ENCODE measurements at regions not wholly inside any gene's neighbourhood (a gene's known extent, or its start where the extent isn't known, plus 50 kb on each side); places are given as distances from the start of the nearest gene placed in this dataset.

DNA sequence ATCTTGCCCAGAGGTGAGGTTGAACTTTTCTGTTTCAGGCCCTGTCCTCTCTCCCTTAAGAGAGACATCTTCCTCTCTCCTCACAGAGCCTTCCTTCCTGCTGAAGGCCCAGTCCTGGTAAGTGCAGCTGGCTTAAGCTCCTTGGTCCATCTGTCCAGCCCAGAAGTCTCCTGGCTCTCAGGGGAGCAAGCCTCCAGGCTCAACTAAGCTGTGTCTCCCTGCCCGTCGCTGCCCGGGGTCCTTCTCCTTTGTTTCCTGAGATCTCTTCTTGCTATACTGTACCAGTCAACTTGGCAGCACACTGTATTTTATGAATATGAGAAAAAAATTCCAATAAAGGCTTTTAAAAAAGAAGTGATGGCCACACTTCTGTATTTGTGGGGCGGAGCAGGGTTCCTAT is 77.4 kb downstream of the KCNF1 start:
- H3K9me2 ChIP-seq, result no peaks in the 10 kb centered on the region
- ChIA-PET CTCF (interaction anchor here (0.8 kb wide), 1 partner anchor 15 kb away, joined by 3 read pairs; no protein-coding TSS in a partner anchor), POLR2A (no interaction called here)
- H3K79me2 ChIP-seq (ENCODE audit: insufficient read depth), result no peaks in the 10 kb centered on the region
- H4K20me1 ChIP-seq (ENCODE audit: insufficient read depth), result no peaks in the 10 kb centered on the region
- TF ChIP-seq SMC3 (IDR thresholded peaks at IDR 0.05; ENCODE audit: low read depth, low read length) (no peak), EP300 (IDR thresholded peaks at IDR 0.05; ENCODE audit: borderline replicate concordance in 1 of 2, low read depth in 1 of 2, low read length in 1 of 2) (no peak), RAD21 (IDR thresholded peaks at IDR 0.05; ENCODE audit: low read length) (no peak), FOXJ3 (CRISPR knock-in tag; IDR thresholded peaks at IDR 0.05) (no peak)
- TF ChIP-seq, protein P1, sequence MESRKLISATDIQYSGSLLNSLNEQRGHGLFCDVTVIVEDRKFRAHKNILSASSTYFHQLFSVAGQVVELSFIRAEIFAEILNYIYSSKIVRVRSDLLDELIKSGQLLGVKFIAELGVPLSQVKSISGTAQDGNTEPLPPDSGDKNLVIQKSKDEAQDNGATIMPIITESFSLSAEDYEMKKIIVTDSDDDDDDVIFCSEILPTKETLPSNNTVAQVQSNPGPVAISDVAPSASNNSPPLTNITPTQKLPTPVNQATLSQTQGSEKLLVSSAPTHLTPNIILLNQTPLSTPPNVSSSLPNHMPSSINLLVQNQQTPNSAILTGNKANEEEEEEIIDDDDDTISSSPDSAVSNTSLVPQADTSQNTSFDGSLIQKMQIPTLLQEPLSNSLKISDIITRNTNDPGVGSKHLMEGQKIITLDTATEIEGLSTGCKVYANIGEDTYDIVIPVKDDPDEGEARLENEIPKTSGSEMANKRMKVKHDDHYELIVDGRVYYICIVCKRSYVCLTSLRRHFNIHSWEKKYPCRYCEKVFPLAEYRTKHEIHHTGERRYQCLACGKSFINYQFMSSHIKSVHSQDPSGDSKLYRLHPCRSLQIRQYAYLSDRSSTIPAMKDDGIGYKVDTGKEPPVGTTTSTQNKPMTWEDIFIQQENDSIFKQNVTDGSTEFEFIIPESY (IDR thresholded peaks at IDR 0.05; ENCODE audit: borderline replicate concordance, low read depth), result no peak
- no peaks in the 10 kb centered on the region for H3K36me3 ChIP-seq (replicated peaks in 1 of 2; ENCODE audit: control insufficient read depth in 1 of 2, insufficient read depth in 2 of 2, low read length in 1 of 2)
- H3K9me3 ChIP-seq, result no peaks in the 10 kb centered on the region
- H3K27me3 ChIP-seq (ENCODE audit: insufficient read depth), result no peaks in the 10 kb centered on the region
- H3K4me1 ChIP-seq (ENCODE audit: control insufficient read depth in 1 of 2, insufficient read depth in 2 of 2, low read depth in 1 of 2, low read length in 1 of 2), result no peaks in the 10 kb centered on the region
- WGBS (ENCODE audit: low lambda C conversion rate), result 91% methylated on average over 4 of the region's 4 CpGs
- H3K27ac ChIP-seq (ENCODE audit: low read depth in 2 of 2, low read length in 1 of 2), result no peak overlapping the region
- no peak for DNase-seq
- H3K9ac ChIP-seq, result no peak overlapping the region
- no peak overlapping the region for H2AFZ ChIP-seq (ENCODE audit: low read depth)
- no peaks in the 10 kb centered on the region for H3F3A ChIP-seq (replicated peaks; ENCODE audit: insufficient read depth)
- H3K4me3 ChIP-seq (ENCODE audit: low read depth in 2 of 2, low read length in 1 of 2), result no peak overlapping the region
- H3K4me2 ChIP-seq, result no peak overlapping the region

DNA sequence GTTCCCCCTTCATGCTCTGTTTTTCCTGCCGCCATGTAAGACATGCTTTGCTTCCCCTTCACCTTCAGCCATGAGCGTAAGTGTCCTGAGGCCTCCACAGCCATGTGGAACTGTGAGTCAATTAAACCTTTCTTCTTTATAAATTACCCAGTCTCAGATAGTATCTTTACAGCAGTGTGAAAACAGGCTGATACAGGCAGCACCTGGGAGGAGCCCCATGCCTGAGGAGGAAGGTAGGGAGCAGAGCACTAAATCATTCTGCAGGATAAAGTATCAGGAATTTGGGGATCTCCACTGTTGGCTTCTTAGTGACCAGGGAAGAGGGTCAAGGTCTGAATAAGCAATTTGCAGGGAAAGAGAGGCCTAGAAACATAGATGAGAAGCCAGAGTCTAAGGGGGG is 78.0 kb downstream of the KCNF1 start:
- Histone ChIP-seq H3K4me3 (ENCODE audit: low read depth in 2 of 2, low read length in 1 of 2) (no peak overlapping the region), H3K27ac (ENCODE audit: low read depth in 2 of 2, low read length in 1 of 2) (no peak overlapping the region), H3K27me3 (ENCODE audit: insufficient read depth) (no peaks in the 10 kb centered on the region), H3K9me2 (no peaks in the 10 kb centered on the region), H3K4me2 (no peak overlapping the region), H3K79me2 (ENCODE audit: insufficient read depth) (no peaks in the 10 kb centered on the region), H2AFZ (ENCODE audit: low read depth) (no peak overlapping the region), H3K36me3 (replicated peaks in 1 of 2; ENCODE audit: control insufficient read depth in 1 of 2, insufficient read depth in 2 of 2, low read length in 1 of 2) (no peaks in the 10 kb centered on the region), H3K9me3 (no peaks in the 10 kb centered on the region), H3F3A (replicated peaks; ENCODE audit: insufficient read depth) (no peaks in the 10 kb centered on the region), H3K4me1 (ENCODE audit: control insufficient read depth in 1 of 2, insufficient read depth in 2 of 2, low read depth in 1 of 2, low read length in 1 of 2) (no peaks in the 10 kb centered on the region), H4K20me1 (ENCODE audit: insufficient read depth) (no peaks in the 10 kb centered on the region), H3K9ac (no peak overlapping the region)
- DNase-seq, result no peak
- ChIA-PET CTCF (interaction anchor here (0.8 to 1.1 kb wide), 2 partner anchors 16 to 20 kb away, joined by 3 read pairs; no protein-coding TSS in a partner anchor), POLR2A (no interaction called here)
- TF ChIP-seq RAD21 (IDR thresholded peaks at IDR 0.05; ENCODE audit: low read length), result no peak
- TF ChIP-seq GATA2 (CRISPR knock-in tag; IDR thresholded peaks at IDR 0.05), result no peak
- TF ChIP-seq, protein P2, sequence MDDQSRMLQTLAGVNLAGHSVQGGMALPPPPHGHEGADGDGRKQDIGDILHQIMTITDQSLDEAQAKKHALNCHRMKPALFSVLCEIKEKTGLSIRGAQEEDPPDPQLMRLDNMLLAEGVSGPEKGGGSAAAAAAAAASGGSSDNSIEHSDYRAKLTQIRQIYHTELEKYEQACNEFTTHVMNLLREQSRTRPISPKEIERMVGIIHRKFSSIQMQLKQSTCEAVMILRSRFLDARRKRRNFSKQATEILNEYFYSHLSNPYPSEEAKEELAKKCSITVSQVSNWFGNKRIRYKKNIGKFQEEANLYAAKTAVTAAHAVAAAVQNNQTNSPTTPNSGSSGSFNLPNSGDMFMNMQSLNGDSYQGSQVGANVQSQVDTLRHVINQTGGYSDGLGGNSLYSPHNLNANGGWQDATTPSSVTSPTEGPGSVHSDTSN (IDR thresholded peaks at IDR 0.05), result no peak
- 61% methylated on average over 2 of the region's 2 CpGs for WGBS (ENCODE audit: low lambda C conversion rate)

DNA sequence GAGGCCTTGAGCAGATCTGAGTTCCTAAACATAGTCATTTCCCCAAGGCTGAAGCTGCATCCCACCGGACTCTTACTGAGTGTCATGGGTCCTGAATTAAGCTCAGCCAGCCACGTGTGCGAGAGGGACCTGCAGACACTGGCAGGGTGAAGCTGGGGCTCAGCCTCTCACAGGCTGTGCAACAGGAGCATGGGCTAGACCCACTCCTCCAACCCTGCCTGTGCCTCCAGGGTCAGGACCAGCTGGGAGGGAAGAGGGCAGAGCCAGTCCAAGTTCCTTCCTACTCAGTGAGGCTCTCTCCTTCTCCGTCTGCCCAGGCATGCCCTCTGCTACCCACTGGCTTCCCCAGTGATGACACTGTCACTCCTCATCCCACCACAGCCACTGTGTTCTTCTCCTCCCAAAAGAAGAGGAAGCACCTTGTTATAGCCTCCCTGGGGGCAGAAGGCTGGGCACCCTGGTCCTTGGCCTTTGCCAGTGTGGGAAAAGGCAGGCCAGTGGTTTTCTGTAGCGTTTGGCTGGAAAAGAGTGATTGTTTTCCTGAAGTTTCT is 78.9 kb downstream of the KCNF1 start:
- POLR2A ChIA-PET, result no interaction called here
- no peak for DNase-seq
- H3K4me3 ChIP-seq (ENCODE audit: low read depth in 2 of 2, low read length in 1 of 2), result no peak overlapping the region
- no peaks in the 10 kb centered on the region for H3K36me3 ChIP-seq (replicated peaks in 1 of 2; ENCODE audit: control insufficient read depth in 1 of 2, insufficient read depth in 2 of 2, low read length in 1 of 2)
- no peak overlapping the region for H2AFZ ChIP-seq (ENCODE audit: low read depth)
- no peak overlapping the region for H3K9ac ChIP-seq
- H3K4me1 ChIP-seq (ENCODE audit: control insufficient read depth in 1 of 2, insufficient read depth in 2 of 2, low read depth in 1 of 2, low read length in 1 of 2), result no peaks in the 10 kb centered on the region
- CTCF ChIA-PET, result interaction anchor here (1.1 to 2.0 kb wide), 2 partner anchors 19 to 134 kb away, joined by 3 to 8 read pairs; no protein-coding TSS in a partner anchor
- peaks cover 4% of the 10 kb centered on the region; the same call in 1 of the 2 replicates for H3K27me3 ChIP-seq (ENCODE audit: insufficient read depth)
- H3K4me2 ChIP-seq, result no peak overlapping the region
- H3K79me2 ChIP-seq (ENCODE audit: insufficient read depth), result no peaks in the 10 kb centered on the region
- no peaks in the 10 kb centered on the region for H3K9me3 ChIP-seq
- 70% methylated on average over 5 of the region's 5 CpGs for WGBS (ENCODE audit: low lambda C conversion rate)
- H4K20me1 ChIP-seq (ENCODE audit: insufficient read depth), result no peaks in the 10 kb centered on the region
- no peaks in the 10 kb centered on the region for H3K9me2 ChIP-seq
- H3K27ac ChIP-seq (ENCODE audit: low read depth in 2 of 2, low read length in 1 of 2), result no peak overlapping the region
- H3F3A ChIP-seq (replicated peaks; ENCODE audit: insufficient read depth), result no peaks in the 10 kb centered on the region
- TF ChIP-seq SIN3A (IDR thresholded peaks at IDR 0.05; ENCODE audit: borderline replicate concordance, low read depth, low read length) (no peak), JUND (IDR thresholded peaks at IDR 0.05) (no peak), EZH2phosphoT487 (IDR thresholded peaks at IDR 0.05; ENCODE audit: borderline replicate concordance, low read depth) (no peak), RXRA (IDR thresholded peaks at IDR 0.05; ENCODE audit: borderline replicate concordance, low read depth) (no peak), TEAD4 (IDR thresholded peaks at IDR 0.05; ENCODE audit: borderline replicate concordance, insufficient read depth) (no peak), RFX5 (IDR thresholded peaks at IDR 0.05; ENCODE audit: low read length) (no peak), FOSL2 (IDR thresholded peaks at IDR 0.05; ENCODE audit: borderline replicate concordance, low read depth) (no peak), FOXJ3 (CRISPR knock-in tag; IDR thresholded peaks at IDR 0.05) (no peak)
- TF ChIP-seq, protein P3, sequence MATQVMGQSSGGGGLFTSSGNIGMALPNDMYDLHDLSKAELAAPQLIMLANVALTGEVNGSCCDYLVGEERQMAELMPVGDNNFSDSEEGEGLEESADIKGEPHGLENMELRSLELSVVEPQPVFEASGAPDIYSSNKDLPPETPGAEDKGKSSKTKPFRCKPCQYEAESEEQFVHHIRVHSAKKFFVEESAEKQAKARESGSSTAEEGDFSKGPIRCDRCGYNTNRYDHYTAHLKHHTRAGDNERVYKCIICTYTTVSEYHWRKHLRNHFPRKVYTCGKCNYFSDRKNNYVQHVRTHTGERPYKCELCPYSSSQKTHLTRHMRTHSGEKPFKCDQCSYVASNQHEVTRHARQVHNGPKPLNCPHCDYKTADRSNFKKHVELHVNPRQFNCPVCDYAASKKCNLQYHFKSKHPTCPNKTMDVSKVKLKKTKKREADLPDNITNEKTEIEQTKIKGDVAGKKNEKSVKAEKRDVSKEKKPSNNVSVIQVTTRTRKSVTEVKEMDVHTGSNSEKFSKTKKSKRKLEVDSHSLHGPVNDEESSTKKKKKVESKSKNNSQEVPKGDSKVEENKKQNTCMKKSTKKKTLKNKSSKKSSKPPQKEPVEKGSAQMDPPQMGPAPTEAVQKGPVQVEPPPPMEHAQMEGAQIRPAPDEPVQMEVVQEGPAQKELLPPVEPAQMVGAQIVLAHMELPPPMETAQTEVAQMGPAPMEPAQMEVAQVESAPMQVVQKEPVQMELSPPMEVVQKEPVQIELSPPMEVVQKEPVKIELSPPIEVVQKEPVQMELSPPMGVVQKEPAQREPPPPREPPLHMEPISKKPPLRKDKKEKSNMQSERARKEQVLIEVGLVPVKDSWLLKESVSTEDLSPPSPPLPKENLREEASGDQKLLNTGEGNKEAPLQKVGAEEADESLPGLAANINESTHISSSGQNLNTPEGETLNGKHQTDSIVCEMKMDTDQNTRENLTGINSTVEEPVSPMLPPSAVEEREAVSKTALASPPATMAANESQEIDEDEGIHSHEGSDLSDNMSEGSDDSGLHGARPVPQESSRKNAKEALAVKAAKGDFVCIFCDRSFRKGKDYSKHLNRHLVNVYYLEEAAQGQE (IDR thresholded peaks at IDR 0.05; ENCODE audit: low read depth, low read length), result no peak

All from SK-N-SH (cell line).